Lower leg skin (tissue), 3 donors: ENCODE measurements at regions not wholly inside any gene's neighbourhood (a gene's known extent, or its start where the extent isn't known, plus 50 kb on each side); places are given as distances from the start of the nearest gene placed in this dataset.

Source experiments
- CTCF ChIP-seq, 3 donors: fragments of 450-650 bp; IDR thresholded peaks; one replicate each; pipeline ENCODE4 v1.5.1; 2016; ENCODE audit warnings: antibody characterized with exemption in 3 of 3, mild to moderate bottlenecking in 3 of 3, moderate library complexity in 2 of 3
- POLR2A ChIP-seq, 2 donors: fragments of 450-650 bp; IDR thresholded peaks; one replicate each; pipeline ENCODE4 v1.6.1; 2016 to 2017; ENCODE audit warnings: antibody characterized with exemption in 2 of 2, mild to moderate bottlenecking in 1 of 2, moderate library complexity in 1 of 2

GRCh38 chr2:172326211-172326509 lies 101.2 kb upstream of the ITGA6 start:
- TF ChIP-seq POLR2A (IDR thresholded peaks at IDR 0.05) (no peak), CTCF (IDR thresholded peaks at IDR 0.05) (no peak)
